ENCODE measurements at regions not wholly inside any gene's neighbourhood (a gene's known extent, or its start where the extent isn't known, plus 50 kb on each side); places are given as distances from the start of the nearest gene placed in this dataset.

- H2BK15ac ChIP-seq (ENCODE audit: low read length), result no peak overlapping the region
- ChIA-PET POLR2A (ENCODE audit: partially characterized antibody) (no interaction called here), CTCF (ENCODE audit: partially characterized antibody) (interaction anchor here (0.8 to 1.1 kb wide), 5 partner anchors 9 to 295 kb away, joined by 3 to 4 read pairs (median 3); no protein-coding TSS in a partner anchor)
- H4K5ac ChIP-seq (ENCODE audit: insufficient read length, low read depth, low read length), result no peak overlapping the region
- no peak overlapping the region for H3K18ac ChIP-seq (ENCODE audit: extremely low read depth, low read length)
- H3K4me2 ChIP-seq (ENCODE audit: insufficient read depth in 1 of 2, low read depth in 2 of 2, low read length in 2 of 2), result no peak overlapping the region
- H3K27ac ChIP-seq (ENCODE audit: low read depth, low read length), result no peak overlapping the region
- H3K14ac ChIP-seq (ENCODE audit: insufficient read length), result no peak overlapping the region
- H2BK20ac ChIP-seq (ENCODE audit: low read length), result no peak overlapping the region
- no peaks in the 10 kb centered on the region for H3K23me2 ChIP-seq (ENCODE audit: low read depth, low read length)
- no peaks in the 10 kb centered on the region for H3K79me2 ChIP-seq (ENCODE audit: control insufficient read depth in 1 of 2, insufficient read depth in 2 of 2, low read length in 2 of 2)
- no peaks in the 10 kb centered on the region for H3K36me3 ChIP-seq (ENCODE audit: control insufficient read depth in 2 of 4, insufficient read depth in 4 of 4, low read length in 3 of 4)
- H4K91ac ChIP-seq (replicated peaks; ENCODE audit: insufficient read length, low read length), result no peak overlapping the region
- H2BK120ac ChIP-seq (replicated peaks; ENCODE audit: low read depth, low read length), result no peak overlapping the region
- H2AK5ac ChIP-seq (ENCODE audit: low read depth, low read length), result no peak overlapping the region
- no peak overlapping the region for H3K9ac ChIP-seq (replicated peaks in 1 of 4; ENCODE audit: extremely low read depth in 1 of 4, low read depth in 3 of 4, low read length in 3 of 4)
- WGBS, 2 experiments (ENCODE audit: extremely low coverage in 1 of 2, insufficient coverage in 1 of 2, insufficient read length in 1 of 2, insufficient replicate concordance in 2 of 2, low coverage in 1 of 2, low lambda C conversion rate in 2 of 2, missing lambda C conversion rate in 1 of 2), result 97% methylated on average over 5 of the region's 5 CpGs; no CpG with 5 or more reads in 1 of the 2 experiments
- no peak overlapping the region for H3K4me3 ChIP-seq (ENCODE audit: extremely low read depth in 1 of 4, insufficient read depth in 2 of 4, low read depth in 3 of 4, low read length in 4 of 4)
- H3K79me1 ChIP-seq (ENCODE audit: low read depth, low read length), result no peaks in the 10 kb centered on the region
- no peak overlapping the region for H3K23ac ChIP-seq (ENCODE audit: insufficient read length)
- no peaks in the 10 kb centered on the region for H3K4me1 ChIP-seq (replicated peaks in 1 of 4; ENCODE audit: control insufficient read depth in 3 of 4, insufficient read depth in 4 of 4, low read length in 3 of 4)
- no peak overlapping the region for H3K56ac ChIP-seq (replicated peaks; ENCODE audit: insufficient read length, low read depth, low read length)
- no peaks in the 10 kb centered on the region for H4K20me1 ChIP-seq (replicated peaks in 1 of 2; ENCODE audit: control insufficient read depth in 1 of 2, insufficient read depth in 2 of 2, low read length in 2 of 2)
- DNase-seq (ENCODE audit: low read depth in 1 of 2, low spot score in 2 of 2), result no peak
- no peak for TF ChIP-seq RAD21 (IDR thresholded peaks at IDR 0.05 in 1 of 2, conservative IDR thresholded peaks at IDR 0.05 in 1 of 2; ENCODE audit: low read depth in 2 of 2, low read length in 2 of 2)
- H3K4ac ChIP-seq (replicated peaks; ENCODE audit: insufficient read length, low read depth, low read length), result no peak overlapping the region
- H2AFZ ChIP-seq (ENCODE audit: low read length), result no peak overlapping the region
- no peak for FAIRE-seq
- H2BK5ac ChIP-seq (ENCODE audit: low read depth, low read length), result 0 out of 2 replicates have a peak overlapping the region, but pooled peaks have one; percentile 35
- no peak overlapping the region for H4K8ac ChIP-seq (ENCODE audit: extremely low read depth, insufficient read depth, low read length)
- no peak overlapping the region for H2BK12ac ChIP-seq (ENCODE audit: low read depth, low read length)
- no peaks in the 10 kb centered on the region for H3K9me3 ChIP-seq (ENCODE audit: insufficient read depth in 2 of 2, low read depth in 1 of 2, low read length in 1 of 2)
- no peaks in the 10 kb centered on the region for H3K27me3 ChIP-seq (replicated peaks in 1 of 4; ENCODE audit: control insufficient read depth in 3 of 4, extremely low read depth in 1 of 4, insufficient read depth in 3 of 4, low read length in 3 of 4)
Observed at GRCh38 chr20:22062874-22063273, 357.4 kb downstream of the PAX1 start.

Data from H1 (cell line).